ENCODE measurements at regions not wholly inside any gene's neighbourhood (a gene's known extent, or its start where the extent isn't known, plus 50 kb on each side); places are given as distances from the start of the nearest gene placed in this dataset.

- dilution Hi-C loops (cut with HindIII; ENCODE audit: low sequenced_read_pairs, unreplicated experiment), result no loop called here
Measured at GRCh38 chr3:88307666-88308065, 157.9 kb downstream of the C3orf38 start.

More at GRCh38 chr3:88307666-88308065, 157.9 kb downstream of the C3orf38 start:
- Histone ChIP-seq H2AK5ac (ENCODE audit: low read depth, low read length) (no peak overlapping the region), H3K56ac (ENCODE audit: extremely low read depth, insufficient read depth, low read length) (no peak overlapping the region), H2BK120ac (ENCODE audit: low read depth, low read length) (no peak overlapping the region), H4K20me1 (ENCODE audit: insufficient read depth, low read length) (no peaks in the 10 kb centered on the region), H2AFZ (replicated peaks; ENCODE audit: low read length, poor library complexity) (no peak overlapping the region), H3K9me1 (ENCODE audit: insufficient read depth, low read length) (no peaks in the 10 kb centered on the region), H2BK20ac (ENCODE audit: low read depth, low read length) (no peak overlapping the region), H3K79me1 (ENCODE audit: low read depth in 1 of 2, low read length in 2 of 2) (no peaks in the 10 kb centered on the region), H3K27me3 (ENCODE audit: control insufficient read depth, insufficient read depth, low read length) (no peaks in the 10 kb centered on the region), H3K27ac (ENCODE audit: insufficient read depth, low read length) (no peak overlapping the region), H3K4me3 (ENCODE audit: insufficient read depth, low read depth, low read length) (no peak overlapping the region), H2BK5ac (ENCODE audit: low read depth, low read length, poor library complexity, severe bottlenecking) (no peak overlapping the region), H3K4me2 (ENCODE audit: low read depth, low read length) (no peak overlapping the region), H3K14ac (replicated peaks; ENCODE audit: low read depth, low read length) (no peak overlapping the region), H4K5ac (ENCODE audit: low read depth, low read length) (no peak overlapping the region), H3K36me3 (ENCODE audit: control insufficient read depth, insufficient read depth, low read length) (no peaks in the 10 kb centered on the region), H3K9ac (ENCODE audit: low read depth, low read length) (no peak overlapping the region), H4K91ac (ENCODE audit: insufficient read depth, low read depth, low read length) (no peak overlapping the region), H3K23ac (ENCODE audit: low read depth, low read length) (no peak overlapping the region), H4K8ac (ENCODE audit: low read depth in 2 of 2, low read length in 2 of 2) (no peak overlapping the region), H2BK15ac (ENCODE audit: low read depth, low read length) (no peak overlapping the region), H2AK9ac (replicated peaks; ENCODE audit: low read depth, low read length, poor library complexity) (no peak overlapping the region), H3K18ac (ENCODE audit: low read depth, low read length) (no peak overlapping the region), H3K4me1 (ENCODE audit: control insufficient read depth, insufficient read depth, low read length) (no peaks in the 10 kb centered on the region), H3K4ac (ENCODE audit: low read depth, low read length) (no peak overlapping the region), H3K9me3 (ENCODE audit: control insufficient read depth, insufficient read depth, low read length) (no peaks in the 10 kb centered on the region)
- POLR2A ChIA-PET (ENCODE audit: unreplicated experiment), result no interaction called here
- TF ChIP-seq RCOR1 (IDR thresholded peaks at IDR 0.05; ENCODE audit: insufficient replicate concordance, low read length), result no peak
- TF ChIP-seq SMC3 (IDR thresholded peaks at IDR 0.05; ENCODE audit: low read depth, low read length), result no peak
- no peak for TF ChIP-seq RAD21 (IDR thresholded peaks at IDR 0.05; ENCODE audit: low read length)
- intact Hi-C loops (cut with micrococcal nuclease), result no loop called here
- DNase-seq (no peak), ATAC-seq (ENCODE audit: low read depth) (no peak)
- in situ Hi-C loops (cut with MboI; ENCODE audit: low sequenced_read_pairs), result no loop called here
- 0% methylated on average over 1 of the region's 12 CpGs; no CpG with 5 or more reads in 1 of the 2 experiments for WGBS, 2 experiments (ENCODE audit: extremely low coverage in 2 of 2, insufficient read length in 1 of 2)
- CTCF ChIA-PET, result no interaction called here
- BruUV-seq (replicated peaks), result no TSS peak

Data from IMR-90 (cell line).